Stimulated activated naive B cell treated with anti-CD40 and anti-IgM and Interleukin-4, amounts not matched to agents 10 μg/mL and 1 μg/mL and 100 μg/mL, for 72 hours (primary cell): ENCODE measurements at regions not wholly inside any gene's neighbourhood (a gene's known extent, or its start where the extent isn't known, plus 50 kb on each side); places are given as distances from the start of the nearest gene placed in this dataset.

Experiments
- ATAC-seq, 2 donors: fragments of 150-1000 bp; cut with Tn5 transposase; replicated peaks; 2 replicates each; pipeline ENCODE4 v1.10.0; 2021; ENCODE audit warnings: moderate library complexity in 1 of 2
- DNase-seq: peaks from one replicate; pipeline ENCODE4 v3.0.0; 2021
- H3K27ac Mint-ChIP-seq: one replicate; pipeline ENCODE4 v1.8.0; 2022; ENCODE audit warnings: mild to moderate bottlenecking, mixed read lengths
- H3K27me3 Mint-ChIP-seq, 2 donors: one replicate each; pipeline ENCODE4 v1.8.0; 2022; ENCODE audit warnings: mixed read lengths in 2 of 2
- H3K36me3 Mint-ChIP-seq, 2 donors: one replicate each; pipeline ENCODE4 v1.8.0; 2022; ENCODE audit warnings: mixed read lengths in 2 of 2, mild to moderate bottlenecking in 1 of 2
- H3K4me1 Mint-ChIP-seq, 2 donors: one replicate each; pipeline ENCODE4 v1.8.0; 2022; ENCODE audit warnings: mixed read lengths in 2 of 2, mild to moderate bottlenecking in 1 of 2
- H3K4me3 Mint-ChIP-seq, 2 donors: one replicate each; pipeline ENCODE4 v1.8.0; 2022; ENCODE audit warnings: mild to moderate bottlenecking in 2 of 2, mixed read lengths in 2 of 2, moderate library complexity in 1 of 2
- H3K9me3 Mint-ChIP-seq, 2 donors: one replicate each; pipeline ENCODE4 v1.8.0; 2022; ENCODE audit warnings: mixed read lengths in 2 of 2, mild to moderate bottlenecking in 1 of 2

DNA sequence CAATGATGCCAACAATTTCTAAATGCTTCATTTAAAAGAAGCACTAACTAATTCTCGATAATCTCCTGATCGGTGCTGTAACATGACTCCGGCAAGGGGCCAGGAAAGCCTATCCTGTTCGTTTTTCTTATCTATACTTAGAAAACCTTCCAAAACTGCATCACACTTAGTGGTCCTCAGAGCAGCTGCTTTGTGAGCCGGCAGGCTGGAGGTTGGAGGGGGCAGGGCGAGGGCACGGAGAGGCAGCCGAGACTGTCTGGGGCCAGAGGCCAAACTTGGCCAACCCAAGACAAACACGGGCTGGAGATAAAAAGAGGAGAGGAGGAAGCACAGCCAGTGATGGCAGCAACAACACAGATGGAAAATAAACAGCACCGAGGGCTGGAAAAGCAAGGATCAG, 455.7 kb downstream of the BCOR start:
- Mint-ChIP-seq H3K27ac (no peak overlapping the region), H3K9me3 (peaks cover 1 to 5% of the 10 kb centered on the region in 2 donors), H3K4me3 (no peak overlapping the region), H3K36me3 (peaks cover 0 to 2% of the 10 kb centered on the region in 2 donors), H3K4me1 (peaks cover 7 to 10% of the 10 kb centered on the region in 2 donors), H3K27me3 (peaks cover 7% of the 10 kb centered on the region in 2 donors)
- DNase-seq (no peak), ATAC-seq (no peak)

DNA sequence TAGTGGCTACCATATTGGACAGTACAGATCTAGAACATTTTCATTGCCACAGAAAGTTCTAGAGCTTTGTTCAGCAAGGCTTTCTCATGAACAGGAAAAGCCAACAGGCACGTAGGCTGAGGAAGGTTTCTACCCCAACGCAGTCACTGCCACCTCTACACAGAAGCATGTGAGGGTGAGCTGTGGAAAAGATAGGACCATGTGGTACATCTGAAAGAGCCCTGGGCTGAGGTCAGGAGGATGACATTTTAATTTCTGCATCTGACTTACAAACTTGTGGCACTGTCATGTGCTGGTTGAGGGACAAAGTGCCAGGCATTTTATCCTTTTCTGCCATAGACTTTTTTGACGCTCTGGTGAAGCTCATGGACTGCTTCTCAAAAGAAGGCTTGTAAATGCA, 454.2 kb downstream of the BCOR start:
- peaks cover 7% of the 10 kb centered on the region in 2 donors for H3K27me3 Mint-ChIP-seq
- H3K9me3 Mint-ChIP-seq = peaks cover 1 to 5% of the 10 kb centered on the region in 2 donors
- DNase-seq (no peak), ATAC-seq (peak in 1 of 2 donors; percentile 27)
- H3K4me1 Mint-ChIP-seq = peaks cover 7 to 10% of the 10 kb centered on the region in 2 donors
- peaks cover 0 to 2% of the 10 kb centered on the region in 2 donors for H3K36me3 Mint-ChIP-seq
- no peak overlapping the region for H3K4me3 Mint-ChIP-seq
- H3K27ac Mint-ChIP-seq = no peak overlapping the region

DNA sequence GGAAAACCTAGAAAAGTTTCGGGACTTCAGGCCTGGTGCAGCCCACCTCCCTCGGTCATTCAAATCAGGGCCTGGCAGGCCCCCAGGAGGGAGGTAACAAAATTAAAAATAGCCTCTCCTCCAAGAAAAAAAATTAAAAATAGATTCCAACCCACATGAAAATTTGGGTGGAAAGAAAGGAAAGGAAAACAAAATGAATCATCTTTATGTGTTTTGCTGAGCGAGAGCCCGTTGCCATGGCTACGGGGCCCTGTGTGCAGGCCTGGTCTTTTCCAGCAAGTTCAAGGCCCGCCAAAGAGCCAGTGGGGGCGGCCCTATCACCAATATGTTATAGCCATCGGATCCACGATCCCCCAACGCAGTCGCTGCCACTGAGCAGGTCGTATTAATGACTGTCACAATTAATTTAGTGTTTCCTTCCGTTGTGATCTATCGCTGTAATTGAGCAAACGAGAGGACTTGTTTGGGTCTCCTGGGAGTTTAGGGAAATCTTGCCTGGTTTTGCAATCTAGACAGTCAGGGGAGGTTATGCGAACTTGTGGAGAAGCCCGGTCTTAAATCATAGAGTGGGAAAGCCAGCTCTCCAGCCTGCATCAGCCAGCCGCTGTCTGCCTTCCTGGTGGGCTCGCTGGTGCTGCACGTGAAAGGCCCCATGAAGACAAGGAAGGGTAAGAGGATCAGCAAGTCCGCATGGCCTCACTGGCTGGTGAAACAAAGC, 452.4 kb downstream of the BCOR start:
- Mint-ChIP-seq H3K27me3 (peaks cover 7% of the 10 kb centered on the region in 2 donors), H3K36me3 (peaks cover 0 to 2% of the 10 kb centered on the region in 2 donors), H3K4me3 (no peak overlapping the region), H3K9me3 (no peaks in the 10 kb centered on the region), H3K27ac (no peak overlapping the region), H3K4me1 (peaks cover 5 to 7% of the 10 kb centered on the region in 2 donors)
- ATAC-seq (no peak), DNase-seq (no peak)

DNA sequence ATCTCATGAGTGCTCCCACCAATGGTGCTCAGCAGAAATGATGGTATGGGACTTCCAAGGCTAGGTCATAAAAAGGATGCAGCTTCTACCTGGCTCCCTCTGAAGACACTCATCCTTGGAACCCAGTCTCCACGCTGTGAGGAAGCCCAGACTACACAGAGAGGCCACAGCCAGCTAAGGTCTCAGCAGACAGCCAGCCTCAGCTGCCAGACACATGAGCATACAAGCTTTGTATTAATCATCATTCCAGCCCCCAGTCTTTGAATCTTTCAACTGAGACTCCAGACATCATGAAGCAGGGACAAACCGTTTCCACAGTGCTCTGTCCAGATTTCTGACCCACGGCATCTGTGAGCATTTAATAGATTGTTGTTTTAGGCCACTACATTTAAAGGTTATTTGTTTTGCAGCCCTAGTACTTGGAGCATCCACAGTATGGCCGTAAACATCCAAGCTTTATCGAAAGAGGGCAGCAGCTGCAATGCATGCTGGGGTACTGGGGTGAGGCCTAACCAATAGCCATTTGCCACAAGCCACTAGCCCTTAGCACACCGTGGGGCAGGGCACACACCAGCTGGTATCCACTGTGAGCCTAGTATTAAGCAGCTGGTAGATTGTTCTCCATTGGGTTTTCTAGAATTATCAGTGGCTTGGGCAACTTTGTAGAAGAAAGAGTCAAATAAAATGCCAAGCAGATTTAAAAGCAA, 449.1 kb downstream of the BCOR start:
- Mint-ChIP-seq H3K27ac (no peak overlapping the region), H3K27me3 (peaks cover under 1 to 15% of the 10 kb centered on the region in 2 donors), H3K4me1 (peaks cover 2 to 11% of the 10 kb centered on the region in 2 donors), H3K9me3 (no peaks in the 10 kb centered on the region), H3K4me3 (no peak overlapping the region), H3K36me3 (peaks cover 0 to 2% of the 10 kb centered on the region in 2 donors)
- ATAC-seq = no peak
- DNase-seq = no peak

DNA sequence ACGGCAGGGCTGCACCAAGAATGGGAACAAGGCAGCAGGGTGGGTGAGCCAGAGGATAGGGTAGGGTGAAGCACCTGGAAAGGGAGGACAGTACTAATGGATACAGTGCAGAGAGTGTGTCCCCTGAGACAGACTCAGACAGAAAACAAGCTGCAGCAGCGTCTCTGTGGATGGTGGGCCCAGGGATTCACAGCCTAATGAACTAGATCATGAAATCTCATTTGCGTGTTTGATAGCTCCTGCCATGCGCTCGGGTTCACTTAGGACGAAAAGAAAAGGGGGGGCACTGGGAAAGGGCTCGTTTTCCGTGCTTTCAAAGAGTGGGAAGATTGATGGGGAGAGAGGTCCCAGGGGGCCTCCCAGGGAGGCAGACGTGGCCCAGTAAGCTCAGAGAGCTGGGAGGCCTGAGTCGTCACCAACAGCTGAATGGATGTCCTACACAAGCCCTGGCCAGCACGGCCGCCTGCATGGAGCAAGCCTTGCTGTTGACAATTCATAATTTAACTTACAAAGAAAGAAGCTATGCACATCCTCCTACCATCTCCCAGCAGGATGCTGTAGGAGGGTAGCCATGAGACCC, 446.9 kb downstream of the BCOR start:
- H3K4me3 Mint-ChIP-seq = no peak overlapping the region
- peaks cover 0 to 6% of the 10 kb centered on the region in 2 donors for H3K4me1 Mint-ChIP-seq
- H3K36me3 Mint-ChIP-seq = no peaks in the 10 kb centered on the region
- no peak for ATAC-seq
- H3K27ac Mint-ChIP-seq = no peak overlapping the region
- no peaks in the 10 kb centered on the region for H3K9me3 Mint-ChIP-seq
- DNase-seq = no peak
- peaks cover 14 to 29% of the 10 kb centered on the region in 2 donors for H3K27me3 Mint-ChIP-seq

DNA sequence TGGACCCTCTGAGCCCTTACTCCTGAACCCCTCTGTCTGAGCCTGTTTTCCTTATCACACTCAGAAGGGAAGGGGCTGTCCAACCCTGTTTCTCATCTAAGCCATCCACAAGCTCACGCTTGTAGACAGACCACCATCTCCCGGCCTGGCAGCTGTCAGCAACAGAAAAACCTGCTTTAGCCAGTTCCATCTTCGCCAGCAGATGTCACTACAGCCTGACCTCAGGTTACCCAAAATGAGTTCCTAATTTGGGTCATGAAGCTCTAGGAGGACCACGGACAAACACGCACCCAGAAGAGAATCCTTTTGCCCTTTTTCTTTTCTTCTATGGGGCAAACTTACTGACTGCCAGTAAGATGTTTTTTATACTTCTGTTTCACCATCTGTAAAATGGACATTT, 445.4 kb downstream of the BCOR start:
- Mint-ChIP-seq H3K4me3 (no peak overlapping the region), H3K27ac (no peak overlapping the region), H3K4me1 (peaks cover 0 to 6% of the 10 kb centered on the region in 2 donors), H3K27me3 (peaks cover 14 to 29% of the 10 kb centered on the region in 2 donors), H3K36me3 (no peaks in the 10 kb centered on the region), H3K9me3 (no peaks in the 10 kb centered on the region)
- ATAC-seq (peak; percentile 36 to 46), DNase-seq (no peak)

DNA sequence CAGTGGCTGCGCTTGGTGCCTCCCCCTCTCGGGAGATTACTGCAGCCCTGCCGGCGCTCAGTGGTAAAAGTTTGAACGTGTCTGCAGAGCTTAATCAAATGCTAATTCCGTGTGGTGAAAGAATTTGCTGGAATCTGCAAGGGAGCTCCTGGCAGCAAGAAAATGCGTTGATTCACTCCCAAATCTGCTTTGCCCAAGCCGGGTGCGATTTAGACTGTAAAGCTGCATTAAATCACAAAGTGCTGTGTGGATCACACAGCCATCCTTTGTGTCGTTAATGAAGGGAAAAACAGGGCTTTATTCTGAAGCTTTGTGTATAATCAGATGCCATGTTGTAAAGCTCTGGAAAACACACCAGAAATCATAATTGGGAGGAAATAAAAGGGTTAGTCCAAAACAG, 444.1 kb downstream of the BCOR start:
- Mint-ChIP-seq H3K9me3 (no peaks in the 10 kb centered on the region), H3K27ac (no peak overlapping the region), H3K4me1 (peaks cover 0 to 6% of the 10 kb centered on the region in 2 donors), H3K27me3 (peaks cover 14 to 29% of the 10 kb centered on the region in 2 donors), H3K36me3 (no peaks in the 10 kb centered on the region), H3K4me3 (no peak overlapping the region)
- ATAC-seq = no peak
- DNase-seq = no peak

DNA sequence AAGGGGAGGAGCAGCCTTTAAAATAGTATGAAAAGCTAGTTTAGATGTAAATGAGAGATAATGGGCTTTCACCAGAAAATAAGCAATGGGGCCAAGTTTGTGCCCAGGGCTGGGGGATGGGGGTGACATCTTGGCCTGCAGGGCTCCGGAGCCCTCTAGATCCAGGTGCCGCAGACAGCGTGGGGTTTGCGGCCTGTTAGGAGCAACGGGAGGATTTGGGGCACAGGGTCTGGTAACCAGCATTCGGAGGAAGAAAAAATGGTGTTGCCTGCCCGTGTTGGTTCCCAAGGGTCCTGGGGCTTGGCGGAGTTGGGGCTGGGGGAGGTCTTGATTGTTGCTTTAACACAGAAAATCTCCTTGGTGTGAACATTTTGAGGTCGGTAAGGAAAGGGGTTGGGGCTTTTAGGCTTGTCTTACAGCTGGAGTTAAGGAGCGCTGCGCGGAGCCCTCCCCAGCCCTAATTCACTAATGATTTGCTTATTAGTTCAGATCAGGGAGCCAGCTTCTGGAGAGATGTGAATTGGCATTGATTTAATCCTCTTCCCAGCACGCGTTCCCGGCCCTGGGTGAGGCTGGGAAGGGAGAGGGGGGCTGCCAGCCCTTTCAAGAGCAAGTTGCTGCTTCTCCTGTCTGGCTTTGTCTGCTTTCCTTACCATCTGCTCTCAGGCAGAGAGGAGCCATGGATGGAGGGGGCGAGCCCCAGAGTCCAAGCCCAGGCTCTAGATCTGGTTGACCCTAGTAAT, 443.4 kb downstream of the BCOR start:
- H3K4me1 Mint-ChIP-seq = peaks cover 0 to 6% of the 10 kb centered on the region in 2 donors
- peaks cover 14 to 29% of the 10 kb centered on the region in 2 donors for H3K27me3 Mint-ChIP-seq
- no peak for DNase-seq
- H3K9me3 Mint-ChIP-seq = no peaks in the 10 kb centered on the region
- H3K4me3 Mint-ChIP-seq = no peak overlapping the region
- no peaks in the 10 kb centered on the region for H3K36me3 Mint-ChIP-seq
- ATAC-seq = no peak
- H3K27ac Mint-ChIP-seq = no peak overlapping the region

DNA sequence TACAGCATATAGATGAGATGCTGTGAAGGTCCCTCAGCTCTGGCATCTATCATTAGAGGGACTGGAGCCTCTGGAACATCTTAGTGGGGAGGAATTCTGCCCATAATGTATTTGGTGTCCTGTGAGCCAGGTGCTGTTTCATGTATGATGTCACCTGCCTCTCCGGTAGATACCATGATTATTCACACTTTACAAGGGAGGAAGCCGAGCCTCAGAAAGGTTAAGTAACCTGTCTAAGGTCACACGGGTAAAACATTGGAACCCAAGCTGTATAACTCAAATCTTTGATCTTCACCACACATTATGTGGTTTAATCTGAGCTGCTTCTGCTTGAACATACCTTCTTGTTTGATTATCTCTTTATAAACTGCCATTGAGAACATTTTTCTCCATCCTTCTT, 442.8 kb downstream of the BCOR start:
- Mint-ChIP-seq H3K36me3 (no peaks in the 10 kb centered on the region), H3K4me3 (no peak overlapping the region), H3K9me3 (no peaks in the 10 kb centered on the region), H3K27ac (no peak overlapping the region), H3K4me1 (peaks cover 0 to 6% of the 10 kb centered on the region in 2 donors), H3K27me3 (peaks cover 14 to 29% of the 10 kb centered on the region in 2 donors)
- DNase-seq = no peak
- ATAC-seq = no peak

DNA sequence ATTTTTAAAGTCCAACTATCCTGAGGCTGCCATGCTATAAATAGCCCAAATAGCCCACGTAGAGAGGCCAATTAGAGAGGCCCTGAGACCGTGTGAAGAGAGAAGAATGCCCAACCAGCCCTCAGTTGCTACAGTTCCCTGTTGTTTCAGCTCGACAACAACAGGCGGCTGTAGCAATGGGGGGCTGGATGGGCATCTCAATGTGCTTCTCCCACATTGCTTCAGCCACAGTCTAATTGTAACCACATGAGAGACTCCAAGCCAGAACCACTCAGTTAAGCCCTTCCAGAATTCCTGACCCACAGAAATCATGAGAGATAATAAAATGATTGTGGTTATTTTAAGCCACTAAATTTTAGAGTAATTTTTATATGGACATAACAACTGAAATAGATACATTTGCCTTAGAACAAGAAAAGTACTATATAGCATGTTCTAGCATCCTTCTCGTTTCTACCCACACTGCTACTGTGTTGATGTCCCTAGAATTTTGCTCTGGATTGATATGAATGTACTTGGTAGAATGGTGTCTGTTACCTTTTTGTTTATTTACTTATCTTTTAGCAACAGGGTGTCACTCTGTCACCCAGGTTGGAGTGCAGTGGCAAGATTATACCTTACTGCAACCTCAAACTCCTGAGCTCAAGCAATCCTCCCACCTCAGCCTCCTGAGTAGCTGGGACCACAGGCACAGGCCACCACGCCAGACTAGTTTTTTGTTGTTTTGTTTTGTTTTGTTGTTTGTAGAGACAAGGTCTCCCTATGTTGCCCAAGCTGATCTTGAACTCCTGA, 436.4 kb downstream of the BCOR start:
- H3K27ac Mint-ChIP-seq = no peak overlapping the region
- H3K4me3 Mint-ChIP-seq = no peak overlapping the region
- H3K9me3 Mint-ChIP-seq = no peaks in the 10 kb centered on the region
- peaks cover 0 to 8% of the 10 kb centered on the region in 2 donors for H3K27me3 Mint-ChIP-seq
- ATAC-seq (no peak), DNase-seq (no peak)
- no peaks in the 10 kb centered on the region for H3K36me3 Mint-ChIP-seq
- H3K4me1 Mint-ChIP-seq = no peaks in the 10 kb centered on the region

DNA sequence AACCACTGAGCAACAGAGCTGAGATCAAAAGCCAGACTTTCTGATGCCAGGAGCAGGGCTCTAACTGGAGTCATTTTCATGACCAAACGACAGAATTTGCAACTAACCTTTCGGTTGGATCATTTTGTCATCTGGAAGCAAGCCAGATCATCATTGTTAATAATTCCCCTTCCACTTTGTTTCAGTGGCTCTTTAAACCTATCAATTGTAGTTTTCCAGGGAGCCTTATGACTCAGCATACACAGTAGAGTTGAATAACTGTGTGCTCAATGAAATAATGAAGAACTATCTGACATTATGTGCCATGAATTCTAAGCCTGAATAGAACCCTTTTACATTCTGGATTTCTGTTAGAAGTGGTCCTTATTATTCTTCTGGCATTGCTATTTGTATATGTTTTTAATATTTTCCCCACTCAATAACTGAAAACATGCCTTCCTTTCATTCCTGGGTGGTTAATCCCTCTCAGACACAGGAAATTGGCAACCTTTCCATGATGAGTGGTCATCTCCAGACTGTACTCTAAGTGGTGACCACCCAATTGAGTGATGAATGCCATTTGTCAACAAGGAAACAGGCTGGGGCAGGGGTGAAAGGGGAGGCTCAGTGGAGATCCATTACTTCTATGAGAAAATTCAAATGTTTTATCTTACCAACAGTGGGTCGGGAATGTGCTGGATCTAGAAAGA, 431.8 kb downstream of the BCOR start:
- no peaks in the 10 kb centered on the region for H3K4me1 Mint-ChIP-seq
- DNase-seq = no peak
- H3K27me3 Mint-ChIP-seq = peaks cover 0 to 18% of the 10 kb centered on the region in 2 donors
- no peak overlapping the region for H3K27ac Mint-ChIP-seq
- H3K36me3 Mint-ChIP-seq = no peaks in the 10 kb centered on the region
- H3K4me3 Mint-ChIP-seq = no peak overlapping the region
- ATAC-seq = no peak
- H3K9me3 Mint-ChIP-seq = no peaks in the 10 kb centered on the region

DNA sequence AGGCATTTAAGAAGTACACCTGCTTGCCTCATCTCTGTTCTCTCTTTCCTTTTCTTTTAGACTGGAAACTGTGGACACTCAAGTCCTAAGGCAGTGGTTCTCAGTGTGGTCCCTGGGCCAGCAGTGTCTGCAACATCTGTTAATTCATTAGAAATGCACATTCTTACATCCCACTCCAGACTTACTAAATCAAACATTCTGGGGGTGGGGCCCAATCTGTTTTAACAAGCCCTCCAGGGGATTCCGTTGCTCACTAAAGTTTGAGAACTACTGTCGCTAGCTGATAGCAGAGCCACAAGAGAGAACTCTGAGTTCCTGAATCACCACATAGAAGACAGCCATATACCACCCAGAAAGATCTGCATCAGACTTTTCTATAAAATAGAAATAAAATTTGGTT, 430.6 kb downstream of the BCOR start:
- Mint-ChIP-seq H3K9me3 (no peaks in the 10 kb centered on the region), H3K27ac (no peak overlapping the region), H3K27me3 (peaks cover 7 to 21% of the 10 kb centered on the region in 2 donors), H3K4me3 (no peak overlapping the region), H3K36me3 (no peaks in the 10 kb centered on the region), H3K4me1 (no peaks in the 10 kb centered on the region)
- DNase-seq = no peak
- ATAC-seq = no peak

DNA sequence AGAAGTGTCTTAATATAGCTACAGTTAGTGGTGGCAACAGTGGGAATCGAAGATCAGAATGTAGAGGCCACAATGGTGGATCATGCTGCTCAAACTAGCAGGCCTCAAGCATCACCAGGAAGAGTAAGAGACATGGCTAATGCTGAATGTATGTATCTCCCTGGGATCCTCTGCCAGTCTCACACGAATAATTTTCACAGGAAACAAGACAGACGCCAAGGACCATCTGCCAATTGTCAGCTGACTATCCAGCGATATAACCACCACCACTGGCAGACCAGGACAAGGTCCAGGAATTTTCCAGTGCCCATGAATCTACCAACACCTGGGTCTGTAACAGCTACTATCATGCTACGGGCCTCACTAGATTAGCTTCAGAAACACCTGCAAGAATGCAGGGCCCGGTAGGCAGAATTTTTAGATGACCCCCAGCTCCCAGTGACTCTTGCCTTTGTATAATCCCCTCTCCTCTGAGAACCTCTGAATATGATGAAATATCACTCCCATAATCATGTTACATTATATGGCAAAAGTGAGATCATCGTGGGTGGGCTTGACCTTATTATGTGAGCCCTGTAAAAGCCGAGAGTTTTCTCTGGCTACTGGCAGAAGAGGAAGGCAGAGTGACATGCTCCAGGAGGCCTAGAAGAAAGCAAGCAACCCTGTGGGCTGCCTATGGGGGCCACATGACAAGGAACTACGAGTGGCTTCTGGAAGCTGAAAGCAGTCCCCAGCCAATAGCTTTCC, 429.8 kb downstream of the BCOR start:
- Mint-ChIP-seq H3K9me3 (no peaks in the 10 kb centered on the region), H3K27me3 (peaks cover 7 to 26% of the 10 kb centered on the region in 2 donors), H3K36me3 (no peaks in the 10 kb centered on the region), H3K4me3 (no peak overlapping the region), H3K27ac (no peak overlapping the region), H3K4me1 (no peaks in the 10 kb centered on the region)
- no peak for ATAC-seq
- DNase-seq = no peak
